GM12892 (cell line): ENCODE measurements at regions not wholly inside any gene's neighbourhood (a gene's known extent, or its start where the extent isn't known, plus 50 kb on each side); places are given as distances from the start of the nearest gene placed in this dataset.

Experiments
- DNase-seq: peaks from one replicate; pipeline ENCODE4 v3.0.0; 2011; ENCODE audit not compliant: insufficient read length
- FAIRE-seq: peaks from 2 replicates; lab custom pipeline; 2011; peaks lifted over from hg19 to GRCh38; lab: Jason Lieb, UNC
- POLR2A ChIP-seq: IDR thresholded peaks from 2 replicates; pipeline ENCODE4 v1.6.1; 2011; ENCODE audit warnings: low read depth, low read length, control low read depth
- POLR2AphosphoS5 ChIP-seq: IDR thresholded peaks from 2 replicates; pipeline ENCODE4 v1.6.1; 2011; ENCODE audit warnings: low read depth, low read length, control low read depth
- TAF1 ChIP-seq: IDR thresholded peaks from 2 replicates; pipeline ENCODE4 v1.6.1; 2011; ENCODE audit warnings: low read depth, mild to moderate bottlenecking, control low read depth, low read length, borderline replicate concordance

GRCh38 chr20:23178806-23179205 lies 92.7 kb upstream of the CD93 start:
- DNase-seq, result no peak
- TF ChIP-seq POLR2AphosphoS5 (no peak), TAF1 (no peak), POLR2A (no peak)
- no peak for FAIRE-seq

GRCh38 chr20:23174821-23175220 lies 88.7 kb upstream of the CD93 start:
- FAIRE-seq (no peak), DNase-seq (no peak)
- TF ChIP-seq POLR2AphosphoS5 (no peak), TAF1 (no peak), POLR2A (no peak)

GRCh38 chr20:23167431-23167830 lies 81.3 kb upstream of the CD93 start:
- DNase-seq (no peak), FAIRE-seq (no peak)
- no peak for TF ChIP-seq TAF1
- no peak for TF ChIP-seq POLR2AphosphoS5
- no peak for TF ChIP-seq POLR2A

GRCh38 chr20:23166563-23166962 lies 80.4 kb upstream of the CD93 start:
- DNase-seq (no peak), FAIRE-seq (no peak)
- TF ChIP-seq TAF1 (no peak), POLR2A (no peak), POLR2AphosphoS5 (no peak)

- DNase-seq (no peak), FAIRE-seq (no peak)
- no peak for TF ChIP-seq POLR2AphosphoS5
- no peak for TF ChIP-seq TAF1
- TF ChIP-seq POLR2A, result no peak
These were observed 79.8 kb upstream of the CD93 start for GRCh38 chr20:23165964-23166363.

- no peak for TF ChIP-seq TAF1
- TF ChIP-seq POLR2A, result no peak
- TF ChIP-seq POLR2AphosphoS5, result no peak
- FAIRE-seq (no peak), DNase-seq (no peak)
These were observed 79.2 kb upstream of the CD93 start for GRCh38 chr20:23165307-23165750.

GRCh38 chr20:23164176-23164601 lies 78.1 kb upstream of the CD93 start:
- DNase-seq, result no peak
- TF ChIP-seq POLR2A (no peak), POLR2AphosphoS5 (no peak), TAF1 (no peak)
- no peak for FAIRE-seq

GRCh38 chr20:23163562-23163961 lies 77.4 kb upstream of the CD93 start:
- TF ChIP-seq TAF1 (no peak), POLR2AphosphoS5 (no peak), POLR2A (no peak)
- DNase-seq, result no peak
- FAIRE-seq, result no peak

GRCh38 chr20:23162887-23163286 lies 76.8 kb upstream of the CD93 start:
- no peak for DNase-seq
- TF ChIP-seq POLR2A (no peak), TAF1 (no peak), POLR2AphosphoS5 (no peak)
- no peak for FAIRE-seq

- FAIRE-seq, result no peak
- DNase-seq, result no peak
- no peak for TF ChIP-seq TAF1
- TF ChIP-seq POLR2A, result no peak
- no peak for TF ChIP-seq POLR2AphosphoS5
These were observed 76.0 kb upstream of the CD93 start for GRCh38 chr20:23161968-23162696.

GRCh38 chr20:23161244-23161891 lies 75.2 kb upstream of the CD93 start:
- DNase-seq (peak; percentile 46), FAIRE-seq (peak; percentile 68)
- TF ChIP-seq POLR2A, result no peak
